Naive thymus-derived CD8-positive, alpha-beta T cell (primary cell): ENCODE measurements at regions not wholly inside any gene's neighbourhood (a gene's known extent, or its start where the extent isn't known, plus 50 kb on each side); places are given as distances from the start of the nearest gene placed in this dataset.

Source experiments
- ATAC-seq, 2 donors: fragments of 150-1000 bp; cut with Tn5 transposase in 1 of 2; sonication (Bioruptor Pico), chemical (Tn5 transposase) in 1 of 2; 1 replicate in 1 of 2; 2 replicates in 1 of 2; pipeline ENCODE4 v1.10.0; 2021; ENCODE audit warnings: mild to moderate bottlenecking in 2 of 2, moderate library complexity in 2 of 2
- POLR2A ChIA-PET: fragments of 350-600 bp; sonication (Branson Sonifier 250); formaldehyde crosslinking; loops from one replicate; lab custom pipeline; 2021; ENCODE audit warnings: antibody characterized with exemption; lab: Charles Lee
- DNase-seq, 10 donors: peaks; one replicate each; pipeline versions ENCODE4 v3.0.0 to v3.0.0-alpha.2; 2020 to 2022
- H3K27ac Mint-ChIP-seq, 10 donors: one replicate each; pipeline ENCODE4 v1.8.0; 2020 to 2022; ENCODE audit warnings: mild to moderate bottlenecking in 10 of 10, mixed read lengths in 10 of 10, moderate library complexity in 4 of 10, inconsistent platforms in 1 of 10
- H3K27me3 Mint-ChIP-seq, 5 donors: one replicate each; pipeline ENCODE4 v1.8.0; 2021 to 2022; ENCODE audit warnings: mixed read lengths in 5 of 5
- H3K36me3 Mint-ChIP-seq, 3 donors: one replicate each; pipeline ENCODE4 v1.8.0; 2020 to 2022; ENCODE audit warnings: mixed read lengths in 3 of 3, mild to moderate bottlenecking in 2 of 3, inconsistent platforms in 1 of 3
- H3K4me1 Mint-ChIP-seq, 4 donors: one replicate each; pipeline ENCODE4 v1.8.0; 2021 to 2022; ENCODE audit warnings: mixed read lengths in 4 of 4
- H3K4me3 Mint-ChIP-seq, 10 donors: one replicate each; pipeline ENCODE4 v1.8.0; 2020 to 2022; ENCODE audit warnings: mild to moderate bottlenecking in 10 of 10, mixed read lengths in 10 of 10, moderate library complexity in 6 of 10, inconsistent platforms in 1 of 10
- H3K9me3 Mint-ChIP-seq, 9 donors: one replicate each; pipeline ENCODE4 v1.8.0; 2020 to 2022; ENCODE audit warnings: mixed read lengths in 9 of 9, mild to moderate bottlenecking in 3 of 9, inconsistent platforms in 1 of 9, moderate library complexity in 1 of 9

GRCh38 chr6:147849401-147850330 is 341.2 kb downstream of the SAMD5 start:
- H3K27me3 Mint-ChIP-seq: no peaks in the 10 kb centered on the region
- DNase-seq: no peak
- POLR2A ChIA-PET: no interaction called here
- H3K4me3 Mint-ChIP-seq: no peak overlapping the region
- H3K9me3 Mint-ChIP-seq: peaks cover 0 to 4% (median 0%) of the 10 kb centered on the region in 9 donors
- no peak for ATAC-seq
- H3K36me3 Mint-ChIP-seq: no peaks in the 10 kb centered on the region
- H3K27ac Mint-ChIP-seq: no peak overlapping the region
- no peaks in the 10 kb centered on the region for H3K4me1 Mint-ChIP-seq

GRCh38 chr6:147852772-147853171 is 344.3 kb downstream of the SAMD5 start:
- H3K9me3 Mint-ChIP-seq: peaks cover 0 to 2% (median 0%) of the 10 kb centered on the region in 9 donors
- no peaks in the 10 kb centered on the region for H3K36me3 Mint-ChIP-seq
- H3K4me1 Mint-ChIP-seq: no peaks in the 10 kb centered on the region
- H3K4me3 Mint-ChIP-seq: no peak overlapping the region
- H3K27me3 Mint-ChIP-seq: no peaks in the 10 kb centered on the region
- H3K27ac Mint-ChIP-seq: no peak overlapping the region
- DNase-seq: no peak
- no peak for ATAC-seq
- POLR2A ChIA-PET: no interaction called here

GRCh38 chr6:147853574-147853973 is 345.1 kb downstream of the SAMD5 start:
- H3K9me3 Mint-ChIP-seq: peaks cover 0 to 2% (median 0%) of the 10 kb centered on the region in 9 donors
- ATAC-seq: no peak
- H3K27me3 Mint-ChIP-seq: no peaks in the 10 kb centered on the region
- no peak overlapping the region for H3K4me3 Mint-ChIP-seq
- H3K36me3 Mint-ChIP-seq: no peaks in the 10 kb centered on the region
- POLR2A ChIA-PET: no interaction called here
- no peaks in the 10 kb centered on the region for H3K4me1 Mint-ChIP-seq
- no peak overlapping the region for H3K27ac Mint-ChIP-seq
- no peak for DNase-seq

- Mint-ChIP-seq H3K4me1 (no peaks in the 10 kb centered on the region), H3K9me3 (peaks cover 0 to 2% (median 0%) of the 10 kb centered on the region in 9 donors), H3K4me3 (no peak overlapping the region), H3K27me3 (no peaks in the 10 kb centered on the region), H3K36me3 (no peaks in the 10 kb centered on the region), H3K27ac (no peak overlapping the region)
- ATAC-seq (no peak), DNase-seq (no peak)
- POLR2A ChIA-PET: no interaction called here
Observed at GRCh38 chr6:147855803-147856482, 347.5 kb downstream of the SAMD5 start.

GRCh38 chr6:147856687-147857086 is 348.2 kb downstream of the SAMD5 start:
- ATAC-seq: no peak
- H3K27ac Mint-ChIP-seq: no peak overlapping the region
- no peaks in the 10 kb centered on the region for H3K36me3 Mint-ChIP-seq
- H3K27me3 Mint-ChIP-seq: no peaks in the 10 kb centered on the region
- no peak overlapping the region for H3K4me3 Mint-ChIP-seq
- H3K4me1 Mint-ChIP-seq: no peaks in the 10 kb centered on the region
- DNase-seq: no peak
- POLR2A ChIA-PET: no interaction called here
- H3K9me3 Mint-ChIP-seq: peaks cover 0 to 2% (median 0%) of the 10 kb centered on the region in 9 donors

- Mint-ChIP-seq H3K4me3 (no peak overlapping the region), H3K9me3 (peaks cover 0 to 2% (median 0%) of the 10 kb centered on the region in 9 donors), H3K36me3 (no peaks in the 10 kb centered on the region), H3K27me3 (no peaks in the 10 kb centered on the region), H3K4me1 (no peaks in the 10 kb centered on the region), H3K27ac (no peak overlapping the region)
- POLR2A ChIA-PET: no interaction called here
- DNase-seq (no peak), ATAC-seq (no peak)
Observed at GRCh38 chr6:147858421-147858820, 349.9 kb downstream of the SAMD5 start.

- Mint-ChIP-seq H3K4me1 (no peaks in the 10 kb centered on the region), H3K36me3 (no peaks in the 10 kb centered on the region), H3K4me3 (no peak overlapping the region), H3K27ac (no peak overlapping the region), H3K27me3 (peaks cover 0 to under 1% (median 0%) of the 10 kb centered on the region in 5 donors), H3K9me3 (peaks cover 0 to 2% (median 0%) of the 10 kb centered on the region in 9 donors)
- DNase-seq (no peak), ATAC-seq (no peak)
- POLR2A ChIA-PET: no interaction called here
Observed at GRCh38 chr6:147859071-147859470, 350.6 kb downstream of the SAMD5 start.

GRCh38 chr6:147861696-147862095 is 353.2 kb downstream of the SAMD5 start:
- H3K27me3 Mint-ChIP-seq: peaks cover 0 to 3% (median 0%) of the 10 kb centered on the region in 5 donors
- DNase-seq (no peak), ATAC-seq (no peak)
- no peaks in the 10 kb centered on the region for H3K36me3 Mint-ChIP-seq
- H3K9me3 Mint-ChIP-seq: peaks cover 0 to 2% (median 0%) of the 10 kb centered on the region in 9 donors
- POLR2A ChIA-PET: no interaction called here
- no peaks in the 10 kb centered on the region for H3K4me1 Mint-ChIP-seq
- H3K4me3 Mint-ChIP-seq: no peak overlapping the region
- no peak overlapping the region for H3K27ac Mint-ChIP-seq

GRCh38 chr6:147867433-147868226 is 359.1 kb downstream of the SAMD5 start:
- Mint-ChIP-seq H3K4me1 (no peaks in the 10 kb centered on the region), H3K9me3 (no peaks in the 10 kb centered on the region), H3K36me3 (no peaks in the 10 kb centered on the region), H3K27me3 (peaks cover 0 to 4% (median 0%) of the 10 kb centered on the region in 5 donors), H3K27ac (no peak overlapping the region), H3K4me3 (no peak overlapping the region)
- ATAC-seq (no peak), DNase-seq (no peak)
- POLR2A ChIA-PET: no interaction called here

GRCh38 chr6:147868427-147869190 is 360.1 kb downstream of the SAMD5 start:
- no peak overlapping the region for H3K4me3 Mint-ChIP-seq
- no peak overlapping the region for H3K27ac Mint-ChIP-seq
- no peaks in the 10 kb centered on the region for H3K9me3 Mint-ChIP-seq
- DNase-seq: no peak
- H3K4me1 Mint-ChIP-seq: no peaks in the 10 kb centered on the region
- H3K27me3 Mint-ChIP-seq: peaks cover 0 to 4% (median 0%) of the 10 kb centered on the region in 5 donors
- POLR2A ChIA-PET: no interaction called here
- no peaks in the 10 kb centered on the region for H3K36me3 Mint-ChIP-seq
- ATAC-seq: no peak

GRCh38 chr6:147869201-147869600 is 360.7 kb downstream of the SAMD5 start:
- POLR2A ChIA-PET: no interaction called here
- no peak overlapping the region for H3K4me3 Mint-ChIP-seq
- ATAC-seq: no peak
- no peaks in the 10 kb centered on the region for H3K9me3 Mint-ChIP-seq
- peaks cover 0 to 2% (median 0%) of the 10 kb centered on the region in 5 donors for H3K27me3 Mint-ChIP-seq
- H3K36me3 Mint-ChIP-seq: no peaks in the 10 kb centered on the region
- H3K27ac Mint-ChIP-seq: no peak overlapping the region
- H3K4me1 Mint-ChIP-seq: no peaks in the 10 kb centered on the region
- DNase-seq: no peak

GRCh38 chr6:147869869-147870268 is 361.4 kb downstream of the SAMD5 start:
- Mint-ChIP-seq H3K4me3 (no peak overlapping the region), H3K4me1 (no peaks in the 10 kb centered on the region), H3K27ac (no peak overlapping the region), H3K9me3 (no peaks in the 10 kb centered on the region), H3K27me3 (peaks cover 0 to 1% (median 0%) of the 10 kb centered on the region in 5 donors), H3K36me3 (no peaks in the 10 kb centered on the region)
- DNase-seq (no peak), ATAC-seq (no peak)
- POLR2A ChIA-PET: no interaction called here
